Left lung (tissue), 4 donors: ENCODE measurements at regions not wholly inside any gene's neighbourhood (a gene's known extent, or its start where the extent isn't known, plus 50 kb on each side); places are given as distances from the start of the nearest gene placed in this dataset.

Experiments used
- ATAC-seq: fragments of 200-7000 bp; cut with Tn5 transposase; one replicate; pipeline ENCODE4 v1.9.1; 2020; ENCODE audit warnings: moderate library complexity
- DNase-seq, 4 donors: peaks; one replicate each; pipeline ENCODE4 v3.0.0-alpha.2; 2013 to 2020
- H3K27ac ChIP-seq, 2 donors: fragments of 200-600 bp; sonication (generic) in 1 of 2; one replicate each; pipeline versions ENCODE4 v1.5.0 to v1.8.0; 2020 to 2021
- H3K27me3 ChIP-seq, 2 donors: fragments of 200-600 bp; sonication (generic) in 1 of 2; one replicate each; pipeline versions ENCODE4 v1.5.0 to v1.8.0; 2020 to 2021
- H3K36me3 ChIP-seq, 2 donors: fragments of 200-600 bp; sonication (generic) in 1 of 2; one replicate each; pipeline versions ENCODE4 v1.5.0 to v1.8.0; 2020 to 2021
- H3K4me1 ChIP-seq, 2 donors: fragments of 200-600 bp; one replicate each; pipeline ENCODE4 v1.8.0; 2021
- H3K4me3 ChIP-seq, 2 donors: fragments of 200-600 bp; sonication (generic) in 1 of 2; one replicate each; pipeline versions ENCODE4 v1.5.0 to v1.8.0; 2020 to 2021; ENCODE audit warnings: mild to moderate bottlenecking in 1 of 2
- H3K9me3 ChIP-seq, 2 donors: fragments of 200-600 bp; sonication (generic) in 1 of 2; one replicate each; pipeline versions ENCODE4 v1.5.0 to v1.8.0; 2020 to 2021
- intact Hi-C, 2 donors: fragments of 100-400 bp; cut with DNase I; formaldehyde crosslinking; loops; one replicate each; pipeline versions ENCODE4 v1.11.2 to v1.14.2; 2022
- TF ChIP-seq, protein P1 (sequence below), 2 donors: fragments of 200-600 bp; sonication (generic) in 1 of 2; IDR thresholded peaks; one replicate each; pipeline versions ENCODE4 v1.5.0 to v1.8.0; 2021; ENCODE audit warnings: antibody characterized with exemption in 2 of 2
- donor health status: DM: no; HTN: yes; CAD: no.
- donor health status: DM: no; HTN: no; CAD: no.

GRCh38 chr2:150710916-150711315 is 223.4 kb upstream of the RND3 start:
- DNase-seq (no peak), ATAC-seq (no peak)
- no peak overlapping the region for H3K27ac ChIP-seq
- TF ChIP-seq, protein P1, sequence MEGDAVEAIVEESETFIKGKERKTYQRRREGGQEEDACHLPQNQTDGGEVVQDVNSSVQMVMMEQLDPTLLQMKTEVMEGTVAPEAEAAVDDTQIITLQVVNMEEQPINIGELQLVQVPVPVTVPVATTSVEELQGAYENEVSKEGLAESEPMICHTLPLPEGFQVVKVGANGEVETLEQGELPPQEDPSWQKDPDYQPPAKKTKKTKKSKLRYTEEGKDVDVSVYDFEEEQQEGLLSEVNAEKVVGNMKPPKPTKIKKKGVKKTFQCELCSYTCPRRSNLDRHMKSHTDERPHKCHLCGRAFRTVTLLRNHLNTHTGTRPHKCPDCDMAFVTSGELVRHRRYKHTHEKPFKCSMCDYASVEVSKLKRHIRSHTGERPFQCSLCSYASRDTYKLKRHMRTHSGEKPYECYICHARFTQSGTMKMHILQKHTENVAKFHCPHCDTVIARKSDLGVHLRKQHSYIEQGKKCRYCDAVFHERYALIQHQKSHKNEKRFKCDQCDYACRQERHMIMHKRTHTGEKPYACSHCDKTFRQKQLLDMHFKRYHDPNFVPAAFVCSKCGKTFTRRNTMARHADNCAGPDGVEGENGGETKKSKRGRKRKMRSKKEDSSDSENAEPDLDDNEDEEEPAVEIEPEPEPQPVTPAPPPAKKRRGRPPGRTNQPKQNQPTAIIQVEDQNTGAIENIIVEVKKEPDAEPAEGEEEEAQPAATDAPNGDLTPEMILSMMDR (IDR thresholded peaks at IDR 0.05) = no peak
- H3K36me3 ChIP-seq = no peaks in the 10 kb centered on the region
- H3K9me3 ChIP-seq = no peaks in the 10 kb centered on the region
- H3K27me3 ChIP-seq = no peaks in the 10 kb centered on the region
- intact Hi-C loops = no loop called here
- no peak overlapping the region for H3K4me3 ChIP-seq
- no peaks in the 10 kb centered on the region for H3K4me1 ChIP-seq

- ATAC-seq (no peak), DNase-seq (no peak)
- intact Hi-C loops = no loop called here
- Histone ChIP-seq H3K27me3 (no peaks in the 10 kb centered on the region), H3K9me3 (no peaks in the 10 kb centered on the region), H3K27ac (no peak overlapping the region), H3K4me1 (no peaks in the 10 kb centered on the region), H3K4me3 (no peak overlapping the region), H3K36me3 (no peaks in the 10 kb centered on the region)
- TF ChIP-seq, protein P1 (IDR thresholded peaks at IDR 0.05) = no peak
Observed at GRCh38 chr2:150710041-150710440, 222.6 kb upstream of the RND3 start.

DNA sequence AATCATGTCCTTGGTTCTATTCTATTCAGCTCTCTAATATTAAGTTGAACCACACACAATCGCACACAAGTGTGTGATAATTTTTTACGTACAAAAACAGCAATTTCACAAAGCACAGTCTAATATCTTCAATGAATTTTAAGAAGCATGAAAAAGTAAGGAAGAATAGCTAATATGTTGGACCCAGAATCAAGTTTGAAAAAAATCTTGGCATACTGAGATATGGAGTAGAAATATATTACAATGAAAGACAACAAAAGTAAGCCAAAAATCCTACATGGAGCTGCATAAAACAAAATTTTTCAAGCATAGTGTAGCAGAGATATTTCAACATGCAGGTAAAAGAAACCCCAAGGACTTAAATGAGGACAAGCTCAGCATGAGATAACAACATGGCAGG is 219.1 kb upstream of the RND3 start:
- Histone ChIP-seq H3K27me3 (no peaks in the 10 kb centered on the region), H3K36me3 (no peaks in the 10 kb centered on the region), H3K4me1 (no peaks in the 10 kb centered on the region), H3K9me3 (no peaks in the 10 kb centered on the region), H3K27ac (no peak overlapping the region), H3K4me3 (no peak overlapping the region)
- ATAC-seq = no peak
- intact Hi-C loops = no loop called here
- no peak for DNase-seq
- TF ChIP-seq, protein P1 (IDR thresholded peaks at IDR 0.05) = no peak

DNA sequence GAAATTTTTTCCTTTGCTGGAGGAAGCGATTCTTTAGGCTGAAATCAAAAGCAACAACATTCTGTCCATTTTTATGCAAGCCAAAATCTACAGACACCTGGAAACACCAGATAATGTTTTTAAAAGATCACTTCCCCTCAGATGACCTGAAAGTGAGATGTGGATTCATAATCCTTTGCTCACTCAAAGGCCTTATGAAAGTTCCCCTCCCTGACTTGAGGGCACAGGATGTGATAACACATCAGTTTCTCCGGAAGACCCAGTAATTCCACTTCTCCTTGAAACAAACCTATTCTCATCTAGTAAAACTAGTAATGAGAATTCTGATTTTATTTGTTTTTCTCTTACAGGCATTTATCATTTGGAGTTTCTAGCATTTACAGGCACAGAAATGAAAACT is 218.3 kb upstream of the RND3 start:
- intact Hi-C loops = no loop called here
- no peak for ATAC-seq
- TF ChIP-seq, protein P1 (IDR thresholded peaks at IDR 0.05) = no peak
- H3K27me3 ChIP-seq = no peaks in the 10 kb centered on the region
- H3K9me3 ChIP-seq = no peaks in the 10 kb centered on the region
- H3K4me1 ChIP-seq = no peaks in the 10 kb centered on the region
- H3K36me3 ChIP-seq = no peaks in the 10 kb centered on the region
- no peak overlapping the region for H3K27ac ChIP-seq
- H3K4me3 ChIP-seq = no peak overlapping the region
- no peak for DNase-seq

GRCh38 chr2:150705357-150705756 is 217.9 kb upstream of the RND3 start:
- no peaks in the 10 kb centered on the region for H3K27me3 ChIP-seq
- no peak overlapping the region for H3K4me3 ChIP-seq
- H3K9me3 ChIP-seq = no peaks in the 10 kb centered on the region
- ATAC-seq (no peak), DNase-seq (no peak)
- no peaks in the 10 kb centered on the region for H3K36me3 ChIP-seq
- H3K27ac ChIP-seq = no peak overlapping the region
- TF ChIP-seq, protein P1 (IDR thresholded peaks at IDR 0.05) = no peak
- intact Hi-C loops = no loop called here
- H3K4me1 ChIP-seq = no peaks in the 10 kb centered on the region
